ENCODE measurements at regions not wholly inside any gene's neighbourhood (a gene's known extent, or its start where the extent isn't known, plus 50 kb on each side); places are given as distances from the start of the nearest gene placed in this dataset.

- in situ Hi-C loops (cut with MboI; ENCODE audit: low sequenced_read_pairs), result no loop called here
Observed at GRCh38 chr2:176818617-176819016, 394.0 kb upstream of the HNRNPA3 start.

- in situ Hi-C loops (cut with MboI; ENCODE audit: low sequenced_read_pairs), result no loop called here
Observed at GRCh38 chr2:176819306-176819705, 393.3 kb upstream of the HNRNPA3 start.

GRCh38 chr2:176820371-176820932, 392.1 kb upstream of the HNRNPA3 start:
- in situ Hi-C loops (cut with MboI; ENCODE audit: low sequenced_read_pairs), result no loop called here

- in situ Hi-C loops (cut with MboI; ENCODE audit: low sequenced_read_pairs), result no loop called here
Observed at GRCh38 chr2:176821350-176821749, 391.2 kb upstream of the HNRNPA3 start.

- in situ Hi-C loops (cut with MboI; ENCODE audit: low sequenced_read_pairs), result no loop called here
Observed at GRCh38 chr2:176822060-176822459, 390.5 kb upstream of the HNRNPA3 start.

GRCh38 chr2:176826356-176826755, 386.2 kb upstream of the HNRNPA3 start:
- in situ Hi-C loops (cut with MboI; ENCODE audit: low sequenced_read_pairs), result no loop called here

GRCh38 chr2:176826984-176827668, 385.5 kb upstream of the HNRNPA3 start:
- in situ Hi-C loops (cut with MboI; ENCODE audit: low sequenced_read_pairs), result no loop called here

GRCh38 chr2:176830362-176830761, 382.2 kb upstream of the HNRNPA3 start:
- in situ Hi-C loops (cut with MboI; ENCODE audit: low sequenced_read_pairs), result no loop called here

GRCh38 chr2:176832086-176832485, 380.5 kb upstream of the HNRNPA3 start:
- in situ Hi-C loops (cut with MboI; ENCODE audit: low sequenced_read_pairs), result no loop called here

GRCh38 chr2:176833671-176834070, 378.9 kb upstream of the HNRNPA3 start:
- in situ Hi-C loops (cut with MboI; ENCODE audit: low sequenced_read_pairs), result no loop called here

- in situ Hi-C loops (cut with MboI; ENCODE audit: low sequenced_read_pairs), result no loop called here
Observed at GRCh38 chr2:176834226-176834625, 378.4 kb upstream of the HNRNPA3 start.

- in situ Hi-C loops (cut with MboI; ENCODE audit: low sequenced_read_pairs), result no loop called here
Observed at GRCh38 chr2:176843208-176843607, 369.4 kb upstream of the HNRNPA3 start.

GRCh38 chr2:176844461-176844860, 368.1 kb upstream of the HNRNPA3 start:
- in situ Hi-C loops (cut with MboI; ENCODE audit: low sequenced_read_pairs), result no loop called here

- in situ Hi-C loops (cut with MboI; ENCODE audit: low sequenced_read_pairs), result no loop called here
Observed at GRCh38 chr2:176845718-176846117, 366.9 kb upstream of the HNRNPA3 start.

GRCh38 chr2:176847575-176847974, 365.0 kb upstream of the HNRNPA3 start:
- in situ Hi-C loops (cut with MboI; ENCODE audit: low sequenced_read_pairs), result no loop called here

- in situ Hi-C loops (cut with MboI; ENCODE audit: low sequenced_read_pairs), result no loop called here
Observed at GRCh38 chr2:176848844-176849243, 363.8 kb upstream of the HNRNPA3 start.

- in situ Hi-C loops (cut with MboI; ENCODE audit: low sequenced_read_pairs), result no loop called here
Observed at GRCh38 chr2:176851200-176851888, 361.2 kb upstream of the HNRNPA3 start.

- in situ Hi-C loops (cut with MboI; ENCODE audit: low sequenced_read_pairs), result no loop called here
Observed at GRCh38 chr2:176851889-176852483, 360.6 kb upstream of the HNRNPA3 start.

GRCh38 chr2:176852667-176853066, 359.9 kb upstream of the HNRNPA3 start:
- in situ Hi-C loops (cut with MboI; ENCODE audit: low sequenced_read_pairs), result no loop called here

GRCh38 chr2:176854062-176854461, 358.5 kb upstream of the HNRNPA3 start:
- in situ Hi-C loops (cut with MboI; ENCODE audit: low sequenced_read_pairs), result no loop called here

GRCh38 chr2:176854878-176855277, 357.7 kb upstream of the HNRNPA3 start:
- in situ Hi-C loops (cut with MboI; ENCODE audit: low sequenced_read_pairs), result no loop called here

- in situ Hi-C loops (cut with MboI; ENCODE audit: low sequenced_read_pairs), result no loop called here
Observed at GRCh38 chr2:176856683-176857082, 355.9 kb upstream of the HNRNPA3 start.
